ENCODE measurements at regions not wholly inside any gene's neighbourhood (a gene's known extent, or its start where the extent isn't known, plus 50 kb on each side); places are given as distances from the start of the nearest gene placed in this dataset.

DNA sequence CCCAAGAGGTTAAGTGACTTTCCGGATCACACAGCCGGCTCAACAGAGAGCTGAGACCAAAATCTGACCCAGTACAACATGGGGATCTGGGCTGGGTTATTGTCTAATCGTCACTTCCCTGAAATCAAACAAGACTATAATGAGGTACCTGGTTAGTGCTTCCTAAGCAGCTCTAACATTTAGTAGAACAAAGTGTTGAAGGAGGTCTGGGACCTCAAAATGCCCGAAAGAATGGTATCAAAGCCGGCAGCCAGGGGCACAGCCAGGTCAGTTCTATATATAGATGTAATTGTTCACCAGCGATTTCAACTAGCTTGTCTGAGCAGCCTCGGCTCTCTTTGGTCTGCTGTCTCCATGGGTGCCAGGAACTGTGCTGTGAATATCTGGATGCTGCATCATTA lies 245.5 kb upstream of the ECI2 start:
- TF ChIP-seq FOXP2 (optimal IDR thresholded peaks at IDR 0.05; ENCODE audit: borderline replicate concordance, extremely low read depth, extremely low read length, insufficient read depth), result no peak
- no peak for TF ChIP-seq TAF1 (IDR thresholded peaks at IDR 0.05; ENCODE audit: borderline replicate concordance, insufficient read depth, low read length)
- TF ChIP-seq, protein P1, sequence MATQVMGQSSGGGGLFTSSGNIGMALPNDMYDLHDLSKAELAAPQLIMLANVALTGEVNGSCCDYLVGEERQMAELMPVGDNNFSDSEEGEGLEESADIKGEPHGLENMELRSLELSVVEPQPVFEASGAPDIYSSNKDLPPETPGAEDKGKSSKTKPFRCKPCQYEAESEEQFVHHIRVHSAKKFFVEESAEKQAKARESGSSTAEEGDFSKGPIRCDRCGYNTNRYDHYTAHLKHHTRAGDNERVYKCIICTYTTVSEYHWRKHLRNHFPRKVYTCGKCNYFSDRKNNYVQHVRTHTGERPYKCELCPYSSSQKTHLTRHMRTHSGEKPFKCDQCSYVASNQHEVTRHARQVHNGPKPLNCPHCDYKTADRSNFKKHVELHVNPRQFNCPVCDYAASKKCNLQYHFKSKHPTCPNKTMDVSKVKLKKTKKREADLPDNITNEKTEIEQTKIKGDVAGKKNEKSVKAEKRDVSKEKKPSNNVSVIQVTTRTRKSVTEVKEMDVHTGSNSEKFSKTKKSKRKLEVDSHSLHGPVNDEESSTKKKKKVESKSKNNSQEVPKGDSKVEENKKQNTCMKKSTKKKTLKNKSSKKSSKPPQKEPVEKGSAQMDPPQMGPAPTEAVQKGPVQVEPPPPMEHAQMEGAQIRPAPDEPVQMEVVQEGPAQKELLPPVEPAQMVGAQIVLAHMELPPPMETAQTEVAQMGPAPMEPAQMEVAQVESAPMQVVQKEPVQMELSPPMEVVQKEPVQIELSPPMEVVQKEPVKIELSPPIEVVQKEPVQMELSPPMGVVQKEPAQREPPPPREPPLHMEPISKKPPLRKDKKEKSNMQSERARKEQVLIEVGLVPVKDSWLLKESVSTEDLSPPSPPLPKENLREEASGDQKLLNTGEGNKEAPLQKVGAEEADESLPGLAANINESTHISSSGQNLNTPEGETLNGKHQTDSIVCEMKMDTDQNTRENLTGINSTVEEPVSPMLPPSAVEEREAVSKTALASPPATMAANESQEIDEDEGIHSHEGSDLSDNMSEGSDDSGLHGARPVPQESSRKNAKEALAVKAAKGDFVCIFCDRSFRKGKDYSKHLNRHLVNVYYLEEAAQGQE (IDR thresholded peaks at IDR 0.05; ENCODE audit: insufficient read depth in 1 of 2, low read depth in 2 of 2, low read length in 2 of 2), result no peak
- no peak for TF ChIP-seq SIN3A (IDR thresholded peaks at IDR 0.05; ENCODE audit: borderline replicate concordance, insufficient read depth, low read length)
- no peak for TF ChIP-seq POLR2AphosphoS5 (IDR thresholded peaks at IDR 0.05; ENCODE audit: low read depth, low read length)

DNA sequence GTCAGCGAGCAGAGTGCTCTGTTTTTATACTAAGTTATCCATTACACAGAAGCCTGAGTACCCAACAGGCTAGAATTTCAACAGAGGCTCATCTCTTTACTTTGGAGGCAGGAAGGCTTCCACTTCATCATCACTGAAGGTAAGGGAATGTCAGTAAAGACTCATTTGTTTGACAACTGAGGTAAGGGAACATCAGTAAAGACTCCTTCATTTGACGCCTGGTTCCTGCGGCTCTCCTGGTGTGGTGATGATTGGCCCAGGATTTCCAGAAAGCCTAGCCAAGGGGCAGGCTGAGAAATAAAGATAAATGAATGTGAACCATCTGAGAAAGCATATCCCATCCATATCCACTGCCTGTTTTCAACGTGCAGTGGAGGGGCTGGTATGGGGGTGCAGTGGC lies 244.6 kb upstream of the ECI2 start:
- TF ChIP-seq TAF1 (IDR thresholded peaks at IDR 0.05; ENCODE audit: borderline replicate concordance, insufficient read depth, low read length) (no peak), SIN3A (IDR thresholded peaks at IDR 0.05; ENCODE audit: borderline replicate concordance, insufficient read depth, low read length) (no peak), FOXP2 (optimal IDR thresholded peaks at IDR 0.05; ENCODE audit: borderline replicate concordance, extremely low read depth, extremely low read length, insufficient read depth) (no peak), POLR2AphosphoS5 (IDR thresholded peaks at IDR 0.05; ENCODE audit: low read depth, low read length) (no peak)
- TF ChIP-seq, protein P1 (IDR thresholded peaks at IDR 0.05; ENCODE audit: insufficient read depth in 1 of 2, low read depth in 2 of 2, low read length in 2 of 2), result no peak

DNA sequence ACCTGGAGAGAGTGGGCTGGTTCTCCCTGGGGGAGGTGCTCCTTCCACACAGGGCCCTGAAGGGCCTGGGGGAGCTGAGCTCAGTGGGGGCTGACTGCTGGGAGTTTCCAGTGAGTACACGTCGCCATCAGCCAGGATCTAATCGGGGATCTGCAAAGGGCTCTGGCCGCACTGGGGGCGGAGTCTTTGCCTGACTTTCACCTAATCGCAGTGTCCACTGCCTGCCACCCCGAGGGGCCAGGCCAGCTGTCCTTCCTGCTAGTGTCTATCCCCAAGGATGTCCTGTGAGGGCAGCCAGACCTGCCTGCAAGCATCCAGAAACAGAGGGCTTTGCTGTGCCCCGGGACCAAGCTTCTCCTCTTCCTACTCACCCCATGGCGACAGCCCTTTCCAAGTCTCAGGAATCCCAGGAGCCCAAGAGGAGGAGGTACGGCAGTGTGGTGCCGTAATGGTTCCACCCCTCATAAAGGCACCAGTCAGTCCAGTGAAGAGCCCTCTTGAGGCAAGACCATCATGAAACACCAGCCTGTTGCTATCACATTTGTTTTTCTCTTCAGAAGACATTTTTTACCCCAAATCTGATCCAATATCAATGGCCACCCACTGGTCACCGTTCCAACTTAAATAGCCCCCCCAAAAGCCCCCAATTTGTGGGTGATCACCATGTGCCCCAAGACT lies 243.1 kb upstream of the ECI2 start:
- TF ChIP-seq FOXP2 (optimal IDR thresholded peaks at IDR 0.05; ENCODE audit: borderline replicate concordance, extremely low read depth, extremely low read length, insufficient read depth) (no peak), POLR2AphosphoS5 (IDR thresholded peaks at IDR 0.05; ENCODE audit: low read depth, low read length) (no peak), SIN3A (IDR thresholded peaks at IDR 0.05; ENCODE audit: borderline replicate concordance, insufficient read depth, low read length) (no peak), TAF1 (IDR thresholded peaks at IDR 0.05; ENCODE audit: borderline replicate concordance, insufficient read depth, low read length) (no peak)
- TF ChIP-seq, protein P1 (IDR thresholded peaks at IDR 0.05; ENCODE audit: insufficient read depth in 1 of 2, low read depth in 2 of 2, low read length in 2 of 2), result no peak

DNA sequence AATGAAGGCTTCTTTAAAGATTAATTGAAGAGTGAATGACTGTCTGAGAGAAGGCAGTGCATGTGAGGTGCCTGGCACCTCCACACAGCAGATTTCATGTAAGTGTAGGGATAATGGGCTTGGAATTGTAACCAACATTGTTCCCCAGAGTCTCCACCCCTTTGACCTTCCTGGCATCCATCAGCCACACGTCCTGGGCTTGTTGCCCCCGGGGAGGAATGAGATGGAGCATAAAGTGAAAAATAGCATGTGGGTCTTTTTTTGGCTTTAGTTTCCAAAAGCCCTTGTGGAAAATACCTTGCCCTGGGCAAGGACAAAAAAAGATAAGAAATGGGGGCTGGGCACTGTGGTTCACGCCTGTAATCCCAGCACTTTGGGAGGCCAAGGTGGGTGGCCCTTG lies 242.2 kb upstream of the ECI2 start:
- TF ChIP-seq TAF1 (IDR thresholded peaks at IDR 0.05; ENCODE audit: borderline replicate concordance, insufficient read depth, low read length) (no peak), FOXP2 (optimal IDR thresholded peaks at IDR 0.05; ENCODE audit: borderline replicate concordance, extremely low read depth, extremely low read length, insufficient read depth) (no peak), POLR2AphosphoS5 (IDR thresholded peaks at IDR 0.05; ENCODE audit: low read depth, low read length) (no peak), SIN3A (IDR thresholded peaks at IDR 0.05; ENCODE audit: borderline replicate concordance, insufficient read depth, low read length) (no peak)

DNA sequence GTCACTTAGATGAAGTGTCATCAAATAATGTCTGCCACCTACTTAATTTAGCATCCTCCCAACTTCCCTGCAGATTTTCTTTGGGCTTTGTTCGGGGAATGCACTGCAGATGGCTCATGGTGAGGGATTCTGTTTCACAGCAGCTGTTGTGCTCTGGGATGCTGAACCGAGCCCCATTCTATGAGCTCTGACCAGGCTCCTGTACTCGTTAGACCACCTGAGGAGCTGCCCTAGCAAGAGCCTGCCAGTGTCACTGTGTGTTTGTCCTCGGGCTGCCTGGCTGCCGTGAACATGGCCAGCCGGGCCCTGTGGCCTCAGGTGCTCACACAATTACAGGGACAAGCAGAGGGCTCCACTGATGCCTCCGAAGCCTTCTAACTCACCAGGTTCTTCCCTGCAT lies 238.8 kb upstream of the ECI2 start:
- TF ChIP-seq TAF1 (IDR thresholded peaks at IDR 0.05; ENCODE audit: borderline replicate concordance, insufficient read depth, low read length) (no peak), FOXP2 (optimal IDR thresholded peaks at IDR 0.05; ENCODE audit: borderline replicate concordance, extremely low read depth, extremely low read length, insufficient read depth) (no peak), POLR2AphosphoS5 (IDR thresholded peaks at IDR 0.05; ENCODE audit: low read depth, low read length) (no peak), SIN3A (IDR thresholded peaks at IDR 0.05; ENCODE audit: borderline replicate concordance, insufficient read depth, low read length) (no peak)
- TF ChIP-seq, protein P1 (IDR thresholded peaks at IDR 0.05; ENCODE audit: insufficient read depth in 1 of 2, low read depth in 2 of 2, low read length in 2 of 2), result no peak

Measured in PFSK-1 (cell line).